ENCODE measurements at regions not wholly inside any gene's neighbourhood (a gene's known extent, or its start where the extent isn't known, plus 50 kb on each side); places are given as distances from the start of the nearest gene placed in this dataset.

GRCh38 chr6:79778816-79779215 is 147.7 kb downstream of the SH3BGRL2 start:
- Histone ChIP-seq H3K9ac (ENCODE audit: low read length in 5 of 5) (no peak overlapping the region), H3K27me3 (ENCODE audit: control insufficient read depth in 5 of 5, insufficient read depth in 4 of 5, low read length in 5 of 5) (no peaks in the 10 kb centered on the region), H3K36me3 (ENCODE audit: control insufficient read depth in 5 of 5, insufficient read depth in 5 of 5, low read length in 5 of 5) (no peaks in the 10 kb centered on the region), H3K9me3 (ENCODE audit: control insufficient read depth in 5 of 5, low read length in 5 of 5) (no peaks in the 10 kb centered on the region), H3K4me3 (ENCODE audit: low read depth in 1 of 5, low read length in 5 of 5) (no peak overlapping the region), H3K27ac (ENCODE audit: low read depth, low read length) (no peak overlapping the region), H3K4me1 (ENCODE audit: control insufficient read depth in 5 of 5, insufficient read depth in 5 of 5, low read length in 5 of 5) (peaks cover 0 to 12% (median 5%) of the 10 kb centered on the region in 5 donors)

DNA sequence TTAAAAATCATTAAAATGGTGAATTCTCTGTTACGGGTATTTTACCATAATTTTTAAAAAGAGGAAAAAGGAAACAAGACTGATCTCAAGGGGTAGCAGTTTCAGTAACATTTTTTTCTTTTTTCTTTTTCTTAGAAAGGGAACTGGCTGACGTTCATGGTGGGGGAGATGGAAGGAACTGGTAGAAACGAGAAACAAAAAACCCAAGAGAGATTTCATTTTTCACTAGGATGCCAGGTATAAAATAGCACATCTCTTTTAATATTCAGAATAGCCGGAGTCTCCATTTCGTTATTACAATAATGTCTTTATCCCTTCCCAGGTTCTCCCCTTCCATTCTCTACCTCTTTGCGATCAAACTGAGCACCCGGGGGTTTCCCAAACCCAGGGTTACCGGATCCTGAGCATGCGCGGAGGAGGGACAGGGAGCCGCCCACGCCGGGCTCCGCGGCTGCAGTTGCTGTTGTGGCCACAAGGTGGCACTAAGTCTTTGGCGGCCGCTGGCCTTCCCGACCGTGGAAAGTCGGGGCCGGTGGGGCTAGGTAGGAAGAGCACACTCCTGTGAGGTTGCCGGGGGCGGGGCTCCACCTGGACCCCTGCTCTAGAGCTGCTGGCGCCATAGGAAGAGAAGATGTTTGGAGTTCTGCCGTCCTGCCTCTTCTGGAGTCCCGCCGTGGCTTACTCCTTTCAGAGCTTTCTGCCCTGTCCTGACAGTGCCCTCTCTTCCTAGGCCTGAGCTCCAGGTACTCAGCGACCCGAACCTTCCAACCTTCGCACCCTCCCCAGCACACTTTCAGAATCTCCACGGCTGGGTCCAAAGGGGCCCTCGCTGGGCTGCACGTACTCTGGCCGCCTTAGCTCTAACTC is 146.8 kb downstream of the SH3BGRL2 start:
- Histone ChIP-seq H3K4me3 (ENCODE audit: low read depth in 1 of 5, low read length in 5 of 5) (peak overlapping the region; percentile 43 to 68 (median 51)), H3K9ac (ENCODE audit: low read length in 5 of 5) (peak overlapping the region in 4 of 5 donors; percentile 18 to 69 (median 56)), H3K4me1 (ENCODE audit: control insufficient read depth in 5 of 5, insufficient read depth in 5 of 5, low read length in 5 of 5) (peaks cover 0 to 12% (median 5%) of the 10 kb centered on the region in 5 donors), H3K27me3 (ENCODE audit: control insufficient read depth in 5 of 5, insufficient read depth in 4 of 5, low read length in 5 of 5) (no peaks in the 10 kb centered on the region), H3K36me3 (ENCODE audit: control insufficient read depth in 5 of 5, insufficient read depth in 5 of 5, low read length in 5 of 5) (no peaks in the 10 kb centered on the region), H3K27ac (ENCODE audit: low read depth, low read length) (no peak overlapping the region), H3K9me3 (ENCODE audit: control insufficient read depth in 5 of 5, low read length in 5 of 5) (no peaks in the 10 kb centered on the region)

- Histone ChIP-seq H3K4me1 (ENCODE audit: control insufficient read depth in 5 of 5, insufficient read depth in 5 of 5, low read length in 5 of 5) (peaks cover 0 to 12% (median 5%) of the 10 kb centered on the region in 5 donors), H3K27ac (ENCODE audit: low read depth, low read length) (no peak overlapping the region), H3K27me3 (ENCODE audit: control insufficient read depth in 5 of 5, insufficient read depth in 4 of 5, low read length in 5 of 5) (no peaks in the 10 kb centered on the region), H3K4me3 (ENCODE audit: low read depth in 1 of 5, low read length in 5 of 5) (no peak overlapping the region), H3K9me3 (ENCODE audit: control insufficient read depth in 5 of 5, low read length in 5 of 5) (no peaks in the 10 kb centered on the region), H3K9ac (ENCODE audit: low read length in 5 of 5) (no peak overlapping the region), H3K36me3 (ENCODE audit: control insufficient read depth in 5 of 5, insufficient read depth in 5 of 5, low read length in 5 of 5) (no peaks in the 10 kb centered on the region)
Measured at GRCh38 chr6:79776076-79776475, 144.9 kb downstream of the SH3BGRL2 start.

GRCh38 chr6:79775222-79775621 is 144.1 kb downstream of the SH3BGRL2 start:
- Histone ChIP-seq H3K9ac (ENCODE audit: low read length in 5 of 5) (no peak overlapping the region), H3K36me3 (ENCODE audit: control insufficient read depth in 5 of 5, insufficient read depth in 5 of 5, low read length in 5 of 5) (no peaks in the 10 kb centered on the region), H3K27ac (ENCODE audit: low read depth, low read length) (no peak overlapping the region), H3K4me3 (ENCODE audit: low read depth in 1 of 5, low read length in 5 of 5) (no peak overlapping the region), H3K27me3 (ENCODE audit: control insufficient read depth in 5 of 5, insufficient read depth in 4 of 5, low read length in 5 of 5) (no peaks in the 10 kb centered on the region), H3K4me1 (ENCODE audit: control insufficient read depth in 5 of 5, insufficient read depth in 5 of 5, low read length in 5 of 5) (peaks cover 0 to 12% (median 5%) of the 10 kb centered on the region in 5 donors), H3K9me3 (ENCODE audit: control insufficient read depth in 5 of 5, low read length in 5 of 5) (no peaks in the 10 kb centered on the region)

DNA sequence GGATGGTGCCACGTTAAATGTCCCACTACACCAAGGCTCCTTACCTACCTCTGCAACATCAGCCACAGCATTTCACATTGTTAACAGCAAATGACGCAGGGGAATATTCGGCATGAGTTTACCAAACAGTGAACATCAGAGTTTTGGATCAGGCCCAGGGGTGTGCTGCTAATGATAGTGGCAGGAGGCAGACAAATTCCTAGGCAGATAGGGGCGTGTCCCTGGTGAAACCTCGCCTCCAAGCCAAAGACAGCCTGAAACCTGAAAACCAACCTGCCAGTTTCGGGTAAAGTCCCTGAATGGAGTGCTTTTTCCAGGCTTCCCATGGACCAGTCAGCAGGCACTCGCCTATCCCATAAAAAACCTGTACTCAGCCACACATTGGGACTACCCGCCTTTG is 133.6 kb downstream of the SH3BGRL2 start:
- H3K36me3 ChIP-seq (ENCODE audit: control insufficient read depth in 5 of 5, insufficient read depth in 5 of 5, low read length in 5 of 5), result no peaks in the 10 kb centered on the region

DNA sequence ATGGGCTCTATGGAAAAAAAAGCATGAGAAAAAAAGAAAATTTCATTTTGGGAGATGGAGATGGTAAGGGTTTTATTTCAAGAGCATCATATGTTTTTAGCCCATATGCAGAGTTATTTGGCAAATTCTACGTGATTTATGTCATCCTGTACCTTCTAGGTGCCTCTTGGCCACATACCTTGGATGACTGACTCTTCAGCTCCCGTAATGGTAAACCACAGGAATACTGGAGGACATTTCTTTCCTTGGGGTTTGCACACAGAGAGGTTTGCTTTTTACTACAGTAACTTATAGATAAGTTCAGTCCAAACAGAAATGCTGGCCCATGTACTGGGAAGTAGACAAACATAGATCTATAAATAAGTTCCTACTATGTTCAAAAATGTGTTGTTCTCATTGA is 132.2 kb downstream of the SH3BGRL2 start:
- Histone ChIP-seq H3K27ac (ENCODE audit: low read depth, low read length) (no peak overlapping the region), H3K4me3 (ENCODE audit: low read depth in 1 of 5, low read length in 5 of 5) (no peak overlapping the region), H3K9ac (ENCODE audit: low read length in 5 of 5) (no peak overlapping the region)

More for the DNA sequence above, 133.6 kb downstream of the SH3BGRL2 start:
- Histone ChIP-seq H3K9me3 (ENCODE audit: control insufficient read depth in 5 of 5, low read length in 5 of 5) (peaks cover 0 to 11% (median 5%) of the 10 kb centered on the region in 5 donors), H3K9ac (ENCODE audit: low read length in 5 of 5) (no peak overlapping the region), H3K27ac (ENCODE audit: low read depth, low read length) (no peak overlapping the region), H3K27me3 (ENCODE audit: control insufficient read depth in 5 of 5, insufficient read depth in 4 of 5, low read length in 5 of 5) (no peaks in the 10 kb centered on the region), H3K4me3 (ENCODE audit: low read depth in 1 of 5, low read length in 5 of 5) (no peak overlapping the region), H3K4me1 (ENCODE audit: control insufficient read depth in 5 of 5, insufficient read depth in 5 of 5, low read length in 5 of 5) (no peaks in the 10 kb centered on the region)

GRCh38 chr6:79762370-79762769 is 131.2 kb downstream of the SH3BGRL2 start:
- no peaks in the 10 kb centered on the region for H3K4me1 ChIP-seq (ENCODE audit: control insufficient read depth in 5 of 5, insufficient read depth in 5 of 5, low read length in 5 of 5)
- H3K9ac ChIP-seq (ENCODE audit: low read length in 5 of 5), result no peak overlapping the region
- H3K4me3 ChIP-seq (ENCODE audit: low read depth in 1 of 5, low read length in 5 of 5), result no peak overlapping the region
- H3K27me3 ChIP-seq (ENCODE audit: control insufficient read depth in 5 of 5, insufficient read depth in 4 of 5, low read length in 5 of 5), result no peaks in the 10 kb centered on the region
- peaks cover 0 to 8% (median 5%) of the 10 kb centered on the region in 5 donors for H3K9me3 ChIP-seq (ENCODE audit: control insufficient read depth in 5 of 5, low read length in 5 of 5)
- no peaks in the 10 kb centered on the region for H3K36me3 ChIP-seq (ENCODE audit: control insufficient read depth in 5 of 5, insufficient read depth in 5 of 5, low read length in 5 of 5)
- no peak overlapping the region for H3K27ac ChIP-seq (ENCODE audit: low read depth, low read length)

More for the DNA sequence above, 132.2 kb downstream of the SH3BGRL2 start:
- Histone ChIP-seq H3K27me3 (ENCODE audit: control insufficient read depth in 5 of 5, insufficient read depth in 4 of 5, low read length in 5 of 5) (no peaks in the 10 kb centered on the region), H3K36me3 (ENCODE audit: control insufficient read depth in 5 of 5, insufficient read depth in 5 of 5, low read length in 5 of 5) (no peaks in the 10 kb centered on the region), H3K4me1 (ENCODE audit: control insufficient read depth in 5 of 5, insufficient read depth in 5 of 5, low read length in 5 of 5) (no peaks in the 10 kb centered on the region), H3K9me3 (ENCODE audit: control insufficient read depth in 5 of 5, low read length in 5 of 5) (peaks cover 0 to 8% (median 5%) of the 10 kb centered on the region in 5 donors)

DNA sequence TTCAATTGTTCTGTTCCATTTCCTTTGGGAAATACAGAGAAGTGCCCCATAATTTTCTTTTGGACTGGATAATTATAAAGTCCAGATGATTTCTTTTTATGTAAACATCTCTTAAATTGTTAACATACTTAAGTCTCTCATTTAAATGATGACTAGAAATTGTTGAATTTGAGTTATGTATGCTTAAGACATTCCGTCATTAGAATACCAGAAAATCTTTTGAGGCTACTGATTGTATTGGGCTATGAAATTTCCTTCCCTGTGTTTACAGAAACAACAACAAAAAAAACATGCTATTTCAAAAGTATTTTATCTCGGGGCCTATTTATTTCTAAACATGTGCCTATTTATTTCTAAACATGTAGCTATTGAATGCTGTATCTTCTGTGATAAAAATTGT is 125.4 kb downstream of the SH3BGRL2 start:
- Histone ChIP-seq H3K4me1 (ENCODE audit: control insufficient read depth in 5 of 5, insufficient read depth in 5 of 5, low read length in 5 of 5) (no peaks in the 10 kb centered on the region), H3K27ac (ENCODE audit: low read depth, low read length) (no peak overlapping the region), H3K4me3 (ENCODE audit: low read depth in 1 of 5, low read length in 5 of 5) (no peak overlapping the region), H3K9me3 (ENCODE audit: control insufficient read depth in 5 of 5, low read length in 5 of 5) (no peaks in the 10 kb centered on the region), H3K36me3 (ENCODE audit: control insufficient read depth in 5 of 5, insufficient read depth in 5 of 5, low read length in 5 of 5) (no peaks in the 10 kb centered on the region), H3K9ac (ENCODE audit: low read length in 5 of 5) (no peak overlapping the region), H3K27me3 (ENCODE audit: control insufficient read depth in 5 of 5, insufficient read depth in 4 of 5, low read length in 5 of 5) (no peaks in the 10 kb centered on the region)

DNA sequence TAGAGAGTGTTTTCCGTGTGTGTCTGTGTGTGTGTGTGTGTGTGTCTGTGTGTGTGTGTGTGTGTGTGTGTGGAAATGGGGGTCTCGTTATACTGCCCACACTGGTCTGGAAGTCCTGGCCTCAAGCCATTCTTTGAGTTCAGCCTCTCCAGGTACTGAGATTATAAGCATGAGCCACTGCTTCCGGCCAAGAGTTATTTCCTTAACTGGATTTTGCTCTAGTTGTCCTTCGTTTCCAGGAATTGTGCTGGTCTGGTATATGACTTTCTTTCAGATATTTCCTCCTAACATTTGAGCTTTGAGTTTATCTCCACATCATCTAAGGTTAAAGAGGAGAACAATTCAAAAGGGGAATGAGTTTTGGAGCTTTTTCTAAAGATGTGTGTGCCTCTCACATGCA is 124.8 kb downstream of the SH3BGRL2 start:
- Histone ChIP-seq H3K9ac (ENCODE audit: low read length in 5 of 5) (no peak overlapping the region), H3K9me3 (ENCODE audit: control insufficient read depth in 5 of 5, low read length in 5 of 5) (no peaks in the 10 kb centered on the region), H3K36me3 (ENCODE audit: control insufficient read depth in 5 of 5, insufficient read depth in 5 of 5, low read length in 5 of 5) (no peaks in the 10 kb centered on the region), H3K27ac (ENCODE audit: low read depth, low read length) (no peak overlapping the region), H3K4me1 (ENCODE audit: control insufficient read depth in 5 of 5, insufficient read depth in 5 of 5, low read length in 5 of 5) (no peaks in the 10 kb centered on the region), H3K27me3 (ENCODE audit: control insufficient read depth in 5 of 5, insufficient read depth in 4 of 5, low read length in 5 of 5) (no peaks in the 10 kb centered on the region), H3K4me3 (ENCODE audit: low read depth in 1 of 5, low read length in 5 of 5) (no peak overlapping the region)

Data from subcutaneous abdominal adipose tissue (tissue), 5 donors.